GM13976 (cell line): ENCODE measurements at regions not wholly inside any gene's neighbourhood (a gene's known extent, or its start where the extent isn't known, plus 50 kb on each side); places are given as distances from the start of the nearest gene placed in this dataset.

Experiments
- DNase-seq: peaks from one replicate; pipeline ENCODE4 v3.0.0; 2012; ENCODE audit warnings: low spot score
- in situ Hi-C: fragments of 300-500 bp; cut with MboI; formaldehyde crosslinking; loops from one replicate; pipeline ENCODE4 v1.12.0; 2022; ENCODE audit warnings: low sequenced_read_pairs, mixed read lengths, inconsistent platforms; ENCODE audit not compliant: unreplicated experiment
- TF ChIP-seq, protein P1 (sequence below): IDR thresholded peaks from 2 replicates; pipeline ENCODE4 v1.5.1; 2012; ENCODE audit warnings: borderline replicate concordance, mild to moderate bottlenecking; ENCODE audit not compliant: insufficient read depth; ENCODE audit errors: extremely low read depth, missing control alignments, control extremely low read depth

DNA sequence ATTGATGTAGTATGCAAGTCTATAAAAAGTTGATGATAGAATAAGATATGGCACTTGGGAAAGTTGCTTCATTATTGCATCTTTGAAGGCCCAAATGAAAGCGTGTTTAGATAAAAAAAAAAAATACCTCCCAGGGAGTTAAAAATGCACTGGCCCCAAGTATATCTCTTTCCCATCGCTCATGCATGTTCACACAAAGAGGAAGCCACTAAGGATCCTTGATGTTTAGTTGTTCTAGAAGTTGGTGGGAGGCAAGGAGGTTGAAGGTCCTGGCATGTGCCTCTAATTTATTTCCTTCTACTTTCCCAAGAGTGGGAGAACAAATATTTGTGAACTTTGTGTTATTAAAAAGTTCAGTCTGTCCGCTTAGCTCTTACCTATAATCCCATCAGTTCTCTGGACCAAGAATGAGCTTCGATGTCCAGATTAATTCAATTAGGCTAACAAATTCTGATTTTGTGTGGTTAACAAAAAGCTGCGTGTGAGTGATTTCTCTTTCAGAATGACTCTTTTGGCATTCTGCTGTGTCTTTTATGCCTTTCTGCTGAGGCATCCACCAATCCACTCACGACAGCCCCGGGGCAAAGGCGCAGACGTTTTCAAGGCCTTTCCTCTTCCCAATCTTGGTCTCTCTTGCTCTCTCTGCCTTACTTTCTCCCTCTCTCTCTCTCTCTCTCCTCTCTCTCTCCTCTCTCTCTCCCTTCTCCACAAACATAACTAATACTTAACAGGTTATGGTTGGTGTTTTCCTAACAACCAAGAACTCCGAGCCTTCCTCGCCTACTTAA is 135.1 kb upstream of the ERCC6L2 start:
- TF ChIP-seq, protein P1, sequence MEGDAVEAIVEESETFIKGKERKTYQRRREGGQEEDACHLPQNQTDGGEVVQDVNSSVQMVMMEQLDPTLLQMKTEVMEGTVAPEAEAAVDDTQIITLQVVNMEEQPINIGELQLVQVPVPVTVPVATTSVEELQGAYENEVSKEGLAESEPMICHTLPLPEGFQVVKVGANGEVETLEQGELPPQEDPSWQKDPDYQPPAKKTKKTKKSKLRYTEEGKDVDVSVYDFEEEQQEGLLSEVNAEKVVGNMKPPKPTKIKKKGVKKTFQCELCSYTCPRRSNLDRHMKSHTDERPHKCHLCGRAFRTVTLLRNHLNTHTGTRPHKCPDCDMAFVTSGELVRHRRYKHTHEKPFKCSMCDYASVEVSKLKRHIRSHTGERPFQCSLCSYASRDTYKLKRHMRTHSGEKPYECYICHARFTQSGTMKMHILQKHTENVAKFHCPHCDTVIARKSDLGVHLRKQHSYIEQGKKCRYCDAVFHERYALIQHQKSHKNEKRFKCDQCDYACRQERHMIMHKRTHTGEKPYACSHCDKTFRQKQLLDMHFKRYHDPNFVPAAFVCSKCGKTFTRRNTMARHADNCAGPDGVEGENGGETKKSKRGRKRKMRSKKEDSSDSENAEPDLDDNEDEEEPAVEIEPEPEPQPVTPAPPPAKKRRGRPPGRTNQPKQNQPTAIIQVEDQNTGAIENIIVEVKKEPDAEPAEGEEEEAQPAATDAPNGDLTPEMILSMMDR, result no peak
- in situ Hi-C loops, result no loop called here

DNA sequence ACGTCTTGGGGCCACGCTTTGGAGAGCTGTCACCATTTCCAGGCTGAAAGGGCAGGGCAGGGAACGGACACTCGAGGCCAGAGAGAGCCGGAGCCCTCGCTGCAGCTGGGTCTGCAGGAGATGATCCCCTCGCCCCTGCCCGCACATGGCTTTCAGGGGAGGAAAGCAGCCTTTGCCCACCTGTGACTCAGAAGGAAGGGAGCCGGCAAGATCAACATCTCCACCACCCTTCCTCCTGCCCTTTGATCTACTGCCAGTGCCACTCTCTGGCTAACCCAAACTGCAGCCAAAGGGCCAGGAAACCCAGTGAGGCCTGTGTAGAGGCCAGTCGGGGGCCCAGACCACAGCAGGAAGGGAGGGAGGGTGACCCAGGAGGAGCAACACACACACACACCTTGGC is 137.1 kb upstream of the ERCC6L2 start:
- no peak for DNase-seq
- in situ Hi-C loops, result no loop called here
- TF ChIP-seq, protein P1, result no peak

More for the DNA sequence above, 135.1 kb upstream of the ERCC6L2 start:
- no peak for DNase-seq

DNA sequence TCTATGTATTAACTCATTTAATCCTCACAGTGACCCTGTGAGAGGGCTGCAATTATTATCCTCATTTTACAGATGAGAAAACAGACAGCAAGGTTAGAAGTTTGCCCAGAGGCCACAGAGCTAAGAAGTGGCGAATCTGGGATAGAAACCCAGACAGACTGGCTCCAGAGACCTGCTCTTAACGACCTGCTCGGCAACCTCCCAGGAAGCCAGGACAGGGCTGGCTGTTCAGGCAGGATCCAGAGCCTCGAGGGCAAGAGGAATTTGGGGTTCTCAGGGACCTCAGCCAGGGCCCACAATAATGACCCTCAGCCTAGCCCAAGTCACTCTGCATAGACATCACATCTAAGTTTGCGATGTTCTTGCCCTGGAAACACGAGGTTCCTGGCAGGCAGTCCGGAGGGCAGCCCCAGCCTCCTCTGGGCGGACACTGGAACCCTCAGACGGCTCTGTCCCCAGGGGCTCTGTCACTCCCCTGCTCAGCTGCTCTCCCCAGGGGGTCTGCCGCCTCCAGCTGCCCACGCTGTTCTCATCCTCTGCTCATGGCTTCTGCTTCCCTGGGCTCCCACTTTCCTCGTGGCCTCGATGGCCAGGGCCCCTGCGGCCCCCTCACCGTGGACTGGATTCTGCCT is 138.5 kb upstream of the ERCC6L2 start:
- in situ Hi-C loops, result no loop called here
- TF ChIP-seq, protein P1, result no peak
- DNase-seq, result no peak

DNA sequence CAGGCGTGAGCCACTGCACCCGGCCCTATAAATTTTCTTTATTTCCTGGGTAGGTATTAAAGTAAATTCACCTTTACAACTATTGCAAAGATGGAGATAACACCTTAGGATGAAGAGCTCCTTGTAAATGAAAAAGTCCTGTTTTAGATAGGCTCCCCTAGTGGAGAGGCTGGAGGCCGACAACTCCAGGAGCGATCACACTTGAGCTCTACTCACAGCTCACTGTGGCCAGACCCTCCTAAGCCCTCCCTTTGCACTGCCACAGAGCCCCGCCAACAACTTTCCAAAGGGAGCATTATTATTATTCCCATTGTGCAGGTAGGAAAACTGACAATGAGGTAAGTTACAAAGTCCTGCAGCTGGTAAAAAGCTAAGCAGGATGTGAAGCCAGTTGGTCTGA is 139.1 kb upstream of the ERCC6L2 start:
- no peak for DNase-seq
- in situ Hi-C loops, result no loop called here
- TF ChIP-seq, protein P1, result no peak

DNA sequence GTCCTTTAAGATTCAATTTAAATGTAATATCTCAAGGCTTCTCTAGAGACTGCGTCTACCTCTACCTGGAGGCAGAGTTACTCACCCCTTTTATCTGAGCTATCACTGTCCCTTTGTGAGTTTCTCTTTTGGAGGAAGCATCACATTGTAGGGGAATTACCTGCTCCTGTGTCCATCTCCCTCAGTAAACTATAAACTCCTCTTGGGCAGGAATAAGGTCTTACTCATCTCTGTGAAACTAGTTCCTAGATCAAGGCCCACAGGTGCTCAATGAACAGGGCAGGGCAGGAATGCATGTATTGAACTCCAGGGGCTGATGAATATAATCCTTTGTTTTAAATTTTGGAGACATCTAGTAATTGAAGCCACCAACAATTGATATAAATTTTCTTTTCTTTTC is 139.8 kb upstream of the ERCC6L2 start:
- DNase-seq, result no peak
- TF ChIP-seq, protein P1, result no peak

DNA sequence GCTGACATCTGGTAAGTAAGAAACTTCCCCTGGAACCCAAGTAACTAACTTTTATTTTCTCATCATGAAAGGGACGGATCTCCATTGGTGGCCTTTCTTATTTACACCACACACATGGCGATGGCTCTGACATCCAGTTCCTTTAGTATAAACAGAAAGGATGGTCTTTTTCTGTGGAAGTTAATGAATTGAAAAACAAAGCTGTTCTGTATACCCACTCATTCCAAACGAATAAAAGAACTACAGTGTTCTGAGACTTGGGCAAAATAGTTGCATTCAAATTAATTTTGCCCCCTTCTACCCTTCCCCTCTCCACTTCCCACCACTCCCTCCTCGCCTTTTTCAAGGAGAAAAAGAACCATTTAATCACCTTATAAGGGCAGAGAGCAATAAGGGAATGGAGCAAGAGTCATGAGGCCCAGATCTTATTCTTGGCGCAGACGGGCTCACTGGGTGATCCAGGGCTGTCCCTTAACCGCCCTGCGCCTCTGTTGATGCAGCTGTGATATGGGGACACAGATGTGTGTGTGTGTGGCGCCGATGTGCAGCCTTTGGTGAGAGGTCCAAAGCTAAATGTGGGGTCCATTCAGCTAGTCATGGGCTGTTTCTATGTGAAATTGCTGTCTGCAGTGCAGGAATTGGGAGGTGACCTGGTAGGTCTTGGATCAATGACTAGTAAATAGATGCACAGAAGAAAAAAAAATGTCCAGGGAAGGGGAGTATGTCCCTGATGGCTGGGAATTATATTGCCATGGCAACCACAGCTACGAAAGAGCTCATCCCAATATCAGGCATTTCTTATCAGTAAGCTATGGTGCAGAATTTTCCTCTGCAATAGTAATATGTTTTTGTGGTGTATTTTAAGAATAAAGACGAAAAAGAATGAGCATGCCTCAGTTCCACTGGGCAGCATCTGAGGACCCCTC is 141.5 kb upstream of the ERCC6L2 start:
- in situ Hi-C loops, result no loop called here
- no peak for DNase-seq
- TF ChIP-seq, protein P1, result no peak

More for the DNA sequence above, 139.8 kb upstream of the ERCC6L2 start:
- in situ Hi-C loops, result no loop called here
